Esophagus squamous epithelium (tissue), 4 donors: ENCODE measurements at regions not wholly inside any gene's neighbourhood (a gene's known extent, or its start where the extent isn't known, plus 50 kb on each side); places are given as distances from the start of the nearest gene placed in this dataset.

ENCODE experiments used
- POLR2A ChIP-seq, 4 donors: fragments of 450-650 bp; IDR thresholded peaks; one replicate each; pipeline ENCODE4 v1.6.1; 2017; ENCODE audit warnings: antibody characterized with exemption in 4 of 4, mild to moderate bottlenecking in 4 of 4, moderate library complexity in 3 of 4
- TF ChIP-seq, protein P1 (sequence below), 6 experiments: fragments of 450-650 bp in 4 of 6; fragments of 200-600 bp in 2 of 6; sonication (generic) in 2 of 6; IDR thresholded peaks; one replicate each; pipeline ENCODE4 v1.5.1; 2016 to 2019; ENCODE audit warnings: antibody characterized with exemption in 6 of 6, mild to moderate bottlenecking in 4 of 6, moderate library complexity in 4 of 6

- TF ChIP-seq, protein P1, sequence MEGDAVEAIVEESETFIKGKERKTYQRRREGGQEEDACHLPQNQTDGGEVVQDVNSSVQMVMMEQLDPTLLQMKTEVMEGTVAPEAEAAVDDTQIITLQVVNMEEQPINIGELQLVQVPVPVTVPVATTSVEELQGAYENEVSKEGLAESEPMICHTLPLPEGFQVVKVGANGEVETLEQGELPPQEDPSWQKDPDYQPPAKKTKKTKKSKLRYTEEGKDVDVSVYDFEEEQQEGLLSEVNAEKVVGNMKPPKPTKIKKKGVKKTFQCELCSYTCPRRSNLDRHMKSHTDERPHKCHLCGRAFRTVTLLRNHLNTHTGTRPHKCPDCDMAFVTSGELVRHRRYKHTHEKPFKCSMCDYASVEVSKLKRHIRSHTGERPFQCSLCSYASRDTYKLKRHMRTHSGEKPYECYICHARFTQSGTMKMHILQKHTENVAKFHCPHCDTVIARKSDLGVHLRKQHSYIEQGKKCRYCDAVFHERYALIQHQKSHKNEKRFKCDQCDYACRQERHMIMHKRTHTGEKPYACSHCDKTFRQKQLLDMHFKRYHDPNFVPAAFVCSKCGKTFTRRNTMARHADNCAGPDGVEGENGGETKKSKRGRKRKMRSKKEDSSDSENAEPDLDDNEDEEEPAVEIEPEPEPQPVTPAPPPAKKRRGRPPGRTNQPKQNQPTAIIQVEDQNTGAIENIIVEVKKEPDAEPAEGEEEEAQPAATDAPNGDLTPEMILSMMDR (IDR thresholded peaks at IDR 0.05), result no peak
- no peak for TF ChIP-seq POLR2A (IDR thresholded peaks at IDR 0.05)
Measured at GRCh38 chr14:89650077-89650978, 233.3 kb upstream of the FOXN3 start.
